Epidermal melanocyte (primary cell): ENCODE measurements at regions not wholly inside any gene's neighbourhood (a gene's known extent, or its start where the extent isn't known, plus 50 kb on each side); places are given as distances from the start of the nearest gene placed in this dataset.
"Not testable (repeated sequence)": the region's sequence is repeated elsewhere in the genome, so short reads cannot be mapped to it uniquely, and the experiment has no call there.

Source experiments
- DNase-seq: peaks from one replicate; pipeline ENCODE4 v3.0.0; 2011; ENCODE audit warnings: low spot score; ENCODE audit not compliant: insufficient read length

GRCh38 chr11:116379185-116379828, 393.5 kb downstream of the BUD13 start:
- DNase-seq, result no peak

GRCh38 chr11:116376547-116376946, 396.2 kb downstream of the BUD13 start:
- DNase-seq, result no peak

GRCh38 chr11:116376054-116376453, 396.7 kb downstream of the BUD13 start:
- no peak for DNase-seq

- no peak for DNase-seq
These were observed 397.6 kb downstream of the BUD13 start for GRCh38 chr11:116375221-116375620.

- DNase-seq, result no peak
These were observed 398.7 kb downstream of the BUD13 start for GRCh38 chr11:116374085-116374484.

GRCh38 chr11:116373104-116373944, 399.5 kb downstream of the BUD13 start:
- DNase-seq, result no peak

- DNase-seq, result no peak
These were observed 401.6 kb downstream of the BUD13 start for GRCh38 chr11:116371146-116371545.

- no peak for DNase-seq
These were observed 404.0 kb downstream of the BUD13 start for GRCh38 chr11:116368784-116369183.

GRCh38 chr11:116366980-116367645, 405.7 kb downstream of the BUD13 start:
- DNase-seq, result no peak

GRCh38 chr11:116366451-116366850, 406.3 kb downstream of the BUD13 start:
- DNase-seq, result no peak

- not testable (repeated sequence) for DNase-seq
These were observed 407.9 kb downstream of the BUD13 start for GRCh38 chr11:116364925-116365324.

GRCh38 chr11:116364348-116364747, 408.4 kb downstream of the BUD13 start:
- no peak for DNase-seq

- no peak for DNase-seq
These were observed 412.4 kb downstream of the BUD13 start for GRCh38 chr11:116360221-116360941.

- DNase-seq, result no peak
These were observed 414.8 kb downstream of the BUD13 start for GRCh38 chr11:116357784-116358544.

- DNase-seq, result no peak
These were observed 416.3 kb downstream of the BUD13 start for GRCh38 chr11:116356451-116356850.

- DNase-seq, result no peak
These were observed 417.7 kb downstream of the BUD13 start for GRCh38 chr11:116355104-116355503.

GRCh38 chr11:116353589-116353988, 419.2 kb downstream of the BUD13 start:
- no peak for DNase-seq

GRCh38 chr11:116352881-116353280, 419.9 kb downstream of the BUD13 start:
- DNase-seq, result no peak

GRCh38 chr11:116348226-116348625, 424.6 kb downstream of the BUD13 start:
- no peak for DNase-seq

- DNase-seq, result no peak
These were observed 427.2 kb downstream of the BUD13 start for GRCh38 chr11:116345575-116345974.

- DNase-seq, result no peak
These were observed 428.2 kb downstream of the BUD13 start for GRCh38 chr11:116344601-116345000.
